IMR-90 (cell line): ENCODE measurements at regions not wholly inside any gene's neighbourhood (a gene's known extent, or its start where the extent isn't known, plus 50 kb on each side); places are given as distances from the start of the nearest gene placed in this dataset. TPM values are rescaled to one million over a fixed set of nuclear protein-coding genes. Genes with fewer than 3 reads are reported as not detected.

Source experiments
- microRNA-seq, 2 experiments: library from miRNA; stranded (forward) in 1 of 2; unstranded in 1 of 2; fragments of 10-50 nt in 1 of 2; fragments of <30 nt in 1 of 2; gene quantifications in 1 of 2; microRNA quantifications in 1 of 2; one replicate each; pipeline versions ENCODE3 to v1.1.0; 2013 to 2020; ENCODE audit not compliant: insufficient read depth in 1 of 2, insufficient read length in 1 of 2, unreplicated experiment in 1 of 2
- small RNA-seq, 5 experiments: library from RNA; depleted of rRNA; stranded (forward); fragments of <200 nt; gene quantifications; one replicate each; pipeline ENCODE3, GENCODE V24; 2012

Small RNA genes in the stretch of these regions (microRNA-seq; reads per million reads assigned to microRNA genes)
- not detected for gene RF00012 (ENCODE audit: insufficient read depth, insufficient read length)

Small RNA genes in the stretch of these regions (small RNA-seq; reads per million reads assigned to genes)
- gene RF00012, result 0 to 0.04 (median 0) reads per million in 5 experiments
